ENCODE measurements at regions not wholly inside any gene's neighbourhood (a gene's known extent, or its start where the extent isn't known, plus 50 kb on each side); places are given as distances from the start of the nearest gene placed in this dataset.

GRCh38 chr10:70950801-70951200 lies 62.4 kb upstream of the PCBD1 start:
- TF ChIP-seq, protein P1, sequence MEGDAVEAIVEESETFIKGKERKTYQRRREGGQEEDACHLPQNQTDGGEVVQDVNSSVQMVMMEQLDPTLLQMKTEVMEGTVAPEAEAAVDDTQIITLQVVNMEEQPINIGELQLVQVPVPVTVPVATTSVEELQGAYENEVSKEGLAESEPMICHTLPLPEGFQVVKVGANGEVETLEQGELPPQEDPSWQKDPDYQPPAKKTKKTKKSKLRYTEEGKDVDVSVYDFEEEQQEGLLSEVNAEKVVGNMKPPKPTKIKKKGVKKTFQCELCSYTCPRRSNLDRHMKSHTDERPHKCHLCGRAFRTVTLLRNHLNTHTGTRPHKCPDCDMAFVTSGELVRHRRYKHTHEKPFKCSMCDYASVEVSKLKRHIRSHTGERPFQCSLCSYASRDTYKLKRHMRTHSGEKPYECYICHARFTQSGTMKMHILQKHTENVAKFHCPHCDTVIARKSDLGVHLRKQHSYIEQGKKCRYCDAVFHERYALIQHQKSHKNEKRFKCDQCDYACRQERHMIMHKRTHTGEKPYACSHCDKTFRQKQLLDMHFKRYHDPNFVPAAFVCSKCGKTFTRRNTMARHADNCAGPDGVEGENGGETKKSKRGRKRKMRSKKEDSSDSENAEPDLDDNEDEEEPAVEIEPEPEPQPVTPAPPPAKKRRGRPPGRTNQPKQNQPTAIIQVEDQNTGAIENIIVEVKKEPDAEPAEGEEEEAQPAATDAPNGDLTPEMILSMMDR (IDR thresholded peaks at IDR 0.05; ENCODE audit: borderline replicate concordance, insufficient read depth, low read depth, low read length): no peak
- H3K4me3 ChIP-seq (ENCODE audit: low read depth, low read length): no peak overlapping the region

GRCh38 chr10:70952401-70952800 lies 64.0 kb upstream of the PCBD1 start:
- TF ChIP-seq, protein P1 (IDR thresholded peaks at IDR 0.05; ENCODE audit: borderline replicate concordance, insufficient read depth, low read depth, low read length): no peak
- H3K4me3 ChIP-seq (ENCODE audit: low read depth, low read length): no peak overlapping the region

DNA sequence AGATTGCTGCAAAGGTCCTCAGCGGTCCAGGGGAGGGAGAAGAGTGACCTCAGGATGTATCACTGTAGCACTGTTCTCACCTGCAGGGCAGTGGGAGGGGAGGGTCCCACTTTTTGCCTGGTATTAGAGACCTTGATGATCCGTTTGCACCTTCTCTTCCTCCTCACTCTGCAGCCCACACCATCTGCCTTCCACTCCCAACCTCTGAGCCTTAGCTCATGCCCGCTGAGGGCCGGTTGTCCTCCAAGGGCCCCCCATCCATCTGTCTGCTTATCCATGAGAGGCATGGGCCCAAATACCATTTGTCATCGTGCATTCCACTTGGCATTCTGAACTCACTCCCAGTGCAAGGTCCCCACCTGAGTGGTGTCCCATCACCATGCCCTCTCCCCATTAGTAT lies 64.6 kb upstream of the PCBD1 start:
- no peak overlapping the region for H3K4me3 ChIP-seq (ENCODE audit: low read depth, low read length)
- TF ChIP-seq, protein P1 (IDR thresholded peaks at IDR 0.05; ENCODE audit: borderline replicate concordance, insufficient read depth, low read depth, low read length): no peak

- H3K4me3 ChIP-seq (ENCODE audit: low read depth, low read length): no peak overlapping the region
- TF ChIP-seq, protein P1 (IDR thresholded peaks at IDR 0.05; ENCODE audit: borderline replicate concordance, insufficient read depth, low read depth, low read length): no peak
Measured at GRCh38 chr10:70954381-70955176, 66.2 kb upstream of the PCBD1 start.

GRCh38 chr10:70956029-70956759 lies 67.8 kb upstream of the PCBD1 start:
- H3K4me3 ChIP-seq (ENCODE audit: low read depth, low read length): no peak overlapping the region
- TF ChIP-seq, protein P1 (IDR thresholded peaks at IDR 0.05; ENCODE audit: borderline replicate concordance, insufficient read depth, low read depth, low read length): 0 out of 2 replicates have a peak, but pooled peaks have one; percentile 12

- no peak overlapping the region for H3K4me3 ChIP-seq (ENCODE audit: low read depth, low read length)
- TF ChIP-seq, protein P1 (IDR thresholded peaks at IDR 0.05; ENCODE audit: borderline replicate concordance, insufficient read depth, low read depth, low read length): no peak
Measured at GRCh38 chr10:70958396-70958795, 70.0 kb upstream of the PCBD1 start.
